ENCODE measurements at regions not wholly inside any gene's neighbourhood (a gene's known extent, or its start where the extent isn't known, plus 50 kb on each side); places are given as distances from the start of the nearest gene placed in this dataset.

DNA sequence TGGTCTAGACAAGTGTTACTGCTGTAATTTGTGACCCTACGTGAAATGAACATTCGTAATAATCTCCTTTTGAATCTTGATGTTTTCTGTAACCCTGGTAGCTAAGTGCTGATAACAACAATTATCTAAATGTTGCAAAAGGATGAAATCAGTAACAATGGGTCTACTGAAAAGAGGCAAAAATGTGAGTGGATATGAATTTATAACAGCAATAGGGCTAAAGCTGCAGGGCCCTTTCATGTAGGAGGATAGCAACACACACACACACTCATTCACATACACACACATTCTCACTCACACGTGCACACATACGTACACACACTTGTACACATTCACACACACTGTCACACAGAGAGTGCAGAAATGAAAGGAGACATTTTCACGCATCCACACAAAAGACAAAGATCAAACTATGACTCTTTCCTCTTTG is 200.8 kb upstream of the NEBL start:
- H3K79me2 ChIP-seq (ENCODE audit: control insufficient read depth, insufficient read depth, low read length) = no peaks in the 10 kb centered on the region
- no peak overlapping the region for H3K4me2 ChIP-seq (ENCODE audit: extremely low read depth, insufficient read depth, low read length)
- no peak overlapping the region for H3K27ac ChIP-seq (ENCODE audit: insufficient read depth, low read length)
- H3K9ac ChIP-seq (ENCODE audit: insufficient read depth, low read length) = no peak overlapping the region
- H2AFZ ChIP-seq (ENCODE audit: low read length) = no peak overlapping the region
- H3K36me3 ChIP-seq (ENCODE audit: control insufficient read depth, insufficient read depth, low read length) = no peaks in the 10 kb centered on the region
- no peaks in the 10 kb centered on the region for H3K27me3 ChIP-seq (ENCODE audit: control insufficient read depth, insufficient read depth, low read length)
- H3K4me1 ChIP-seq (ENCODE audit: control insufficient read depth, extremely low read depth, insufficient read depth, low read length) = no peaks in the 10 kb centered on the region
- H3K9me3 ChIP-seq (ENCODE audit: control insufficient read depth, insufficient read depth, low read depth, low read length) = no peaks in the 10 kb centered on the region
- no peak for TF ChIP-seq EZH2 (IDR thresholded peaks at IDR 0.05; ENCODE audit: low read length, missing control alignments)
- TF ChIP-seq, protein P1, sequence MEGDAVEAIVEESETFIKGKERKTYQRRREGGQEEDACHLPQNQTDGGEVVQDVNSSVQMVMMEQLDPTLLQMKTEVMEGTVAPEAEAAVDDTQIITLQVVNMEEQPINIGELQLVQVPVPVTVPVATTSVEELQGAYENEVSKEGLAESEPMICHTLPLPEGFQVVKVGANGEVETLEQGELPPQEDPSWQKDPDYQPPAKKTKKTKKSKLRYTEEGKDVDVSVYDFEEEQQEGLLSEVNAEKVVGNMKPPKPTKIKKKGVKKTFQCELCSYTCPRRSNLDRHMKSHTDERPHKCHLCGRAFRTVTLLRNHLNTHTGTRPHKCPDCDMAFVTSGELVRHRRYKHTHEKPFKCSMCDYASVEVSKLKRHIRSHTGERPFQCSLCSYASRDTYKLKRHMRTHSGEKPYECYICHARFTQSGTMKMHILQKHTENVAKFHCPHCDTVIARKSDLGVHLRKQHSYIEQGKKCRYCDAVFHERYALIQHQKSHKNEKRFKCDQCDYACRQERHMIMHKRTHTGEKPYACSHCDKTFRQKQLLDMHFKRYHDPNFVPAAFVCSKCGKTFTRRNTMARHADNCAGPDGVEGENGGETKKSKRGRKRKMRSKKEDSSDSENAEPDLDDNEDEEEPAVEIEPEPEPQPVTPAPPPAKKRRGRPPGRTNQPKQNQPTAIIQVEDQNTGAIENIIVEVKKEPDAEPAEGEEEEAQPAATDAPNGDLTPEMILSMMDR (conservative IDR thresholded peaks at IDR 0.05 in 1 of 2, IDR thresholded peaks at IDR 0.05 in 1 of 2; ENCODE audit: low read depth in 1 of 2, low read length in 2 of 2) = no peak
- H4K20me1 ChIP-seq (ENCODE audit: control insufficient read depth, extremely low read depth, insufficient read depth, low read length) = no peaks in the 10 kb centered on the region
- DNase-seq (ENCODE audit: low read depth in 2 of 2) = no peak
- H3K4me3 ChIP-seq (replicated peaks in 1 of 4; ENCODE audit: control extremely low read depth in 1 of 4, insufficient read depth in 1 of 4, low read depth in 3 of 4, low read length in 4 of 4) = no peak overlapping the region

DNA sequence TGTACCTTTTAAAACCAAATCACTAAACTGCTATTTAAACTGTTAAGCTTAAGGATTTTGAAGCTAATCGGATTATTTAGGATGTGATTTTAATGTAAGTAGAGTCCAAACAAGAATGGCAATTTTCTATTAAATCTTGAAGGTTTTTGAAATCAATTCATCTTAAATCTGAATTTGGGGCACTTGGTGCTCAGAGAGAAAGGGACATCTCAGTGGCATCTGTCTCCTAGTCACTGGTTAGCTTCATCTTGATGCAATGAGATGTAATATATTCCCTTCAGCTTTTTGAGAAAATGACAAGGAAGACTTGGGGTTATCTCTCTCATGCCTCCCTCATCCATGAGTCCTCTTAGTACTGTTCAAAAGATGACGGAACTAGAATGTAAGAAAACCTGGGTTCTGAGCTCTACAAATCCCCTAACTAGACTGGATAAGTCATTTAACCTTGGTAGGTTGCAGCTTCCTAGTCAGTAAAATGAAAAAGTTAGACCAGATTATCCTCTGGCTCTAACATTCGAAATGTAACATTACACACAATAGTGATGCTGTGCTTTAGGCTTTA is 198.5 kb upstream of the NEBL start:
- no peak overlapping the region for H3K4me2 ChIP-seq (ENCODE audit: extremely low read depth, insufficient read depth, low read length)
- no peaks in the 10 kb centered on the region for H3K79me2 ChIP-seq (ENCODE audit: control insufficient read depth, insufficient read depth, low read length)
- H3K27me3 ChIP-seq (ENCODE audit: control insufficient read depth, insufficient read depth, low read length) = no peaks in the 10 kb centered on the region
- TF ChIP-seq, protein P1 (conservative IDR thresholded peaks at IDR 0.05 in 1 of 2, IDR thresholded peaks at IDR 0.05 in 1 of 2; ENCODE audit: low read depth in 1 of 2, low read length in 2 of 2) = no peak
- TF ChIP-seq EZH2 (IDR thresholded peaks at IDR 0.05; ENCODE audit: low read length, missing control alignments) = no peak
- H3K4me1 ChIP-seq (ENCODE audit: control insufficient read depth, extremely low read depth, insufficient read depth, low read length) = no peaks in the 10 kb centered on the region
- H2AFZ ChIP-seq (ENCODE audit: low read length) = no peak overlapping the region
- H3K9me3 ChIP-seq (ENCODE audit: control insufficient read depth, insufficient read depth, low read depth, low read length) = no peaks in the 10 kb centered on the region
- no peaks in the 10 kb centered on the region for H4K20me1 ChIP-seq (ENCODE audit: control insufficient read depth, extremely low read depth, insufficient read depth, low read length)
- no peaks in the 10 kb centered on the region for H3K36me3 ChIP-seq (ENCODE audit: control insufficient read depth, insufficient read depth, low read length)
- H3K4me3 ChIP-seq (replicated peaks in 1 of 4; ENCODE audit: control extremely low read depth in 1 of 4, insufficient read depth in 1 of 4, low read depth in 3 of 4, low read length in 4 of 4) = no peak overlapping the region
- H3K9ac ChIP-seq (ENCODE audit: insufficient read depth, low read length) = no peak overlapping the region
- no peak for DNase-seq (ENCODE audit: low read depth in 2 of 2)
- H3K27ac ChIP-seq (ENCODE audit: insufficient read depth, low read length) = no peak overlapping the region

DNA sequence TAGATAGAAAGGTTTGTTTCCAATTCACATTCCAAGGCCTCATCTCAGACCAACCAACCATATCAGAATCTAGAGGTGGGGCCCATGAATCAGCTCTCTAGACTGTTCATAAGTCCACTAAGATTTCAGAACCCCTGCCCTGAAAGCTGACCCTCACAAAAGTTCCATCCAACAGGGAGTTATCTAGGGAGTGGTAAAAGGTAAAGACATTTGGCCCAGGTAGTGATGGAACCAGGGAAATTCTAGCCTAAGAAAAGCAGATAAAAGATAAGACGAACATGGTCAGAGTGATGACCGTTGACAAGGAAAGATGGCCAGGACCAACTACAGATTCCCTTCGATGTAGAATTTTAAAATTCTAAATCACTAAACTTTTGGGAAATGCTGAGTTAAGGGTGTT is 198.0 kb upstream of the NEBL start:
- no peak for TF ChIP-seq EZH2 (IDR thresholded peaks at IDR 0.05; ENCODE audit: low read length, missing control alignments)
- TF ChIP-seq, protein P1 (conservative IDR thresholded peaks at IDR 0.05 in 1 of 2, IDR thresholded peaks at IDR 0.05 in 1 of 2; ENCODE audit: low read depth in 1 of 2, low read length in 2 of 2) = no peak
- no peak overlapping the region for H3K27ac ChIP-seq (ENCODE audit: insufficient read depth, low read length)
- H3K79me2 ChIP-seq (ENCODE audit: control insufficient read depth, insufficient read depth, low read length) = no peaks in the 10 kb centered on the region
- H3K27me3 ChIP-seq (ENCODE audit: control insufficient read depth, insufficient read depth, low read length) = no peaks in the 10 kb centered on the region
- H3K9ac ChIP-seq (ENCODE audit: insufficient read depth, low read length) = no peak overlapping the region
- DNase-seq (ENCODE audit: low read depth in 2 of 2) = no peak
- H3K9me3 ChIP-seq (ENCODE audit: control insufficient read depth, insufficient read depth, low read depth, low read length) = no peaks in the 10 kb centered on the region
- H2AFZ ChIP-seq (ENCODE audit: low read length) = no peak overlapping the region
- H3K4me2 ChIP-seq (ENCODE audit: extremely low read depth, insufficient read depth, low read length) = no peak overlapping the region
- no peaks in the 10 kb centered on the region for H3K36me3 ChIP-seq (ENCODE audit: control insufficient read depth, insufficient read depth, low read length)
- H3K4me1 ChIP-seq (ENCODE audit: control insufficient read depth, extremely low read depth, insufficient read depth, low read length) = no peaks in the 10 kb centered on the region
- H3K4me3 ChIP-seq (replicated peaks in 1 of 4; ENCODE audit: control extremely low read depth in 1 of 4, insufficient read depth in 1 of 4, low read depth in 3 of 4, low read length in 4 of 4) = no peak overlapping the region
- no peaks in the 10 kb centered on the region for H4K20me1 ChIP-seq (ENCODE audit: control insufficient read depth, extremely low read depth, insufficient read depth, low read length)
